Panc1 (cell line): ENCODE measurements at regions not wholly inside any gene's neighbourhood (a gene's known extent, or its start where the extent isn't known, plus 50 kb on each side); places are given as distances from the start of the nearest gene placed in this dataset.

Source experiments
- ATAC-seq: fragments of 200-7000 bp; cut with Tn5 transposase; 2 replicates; pipeline ENCODE4 v1.9.1; 2020; ENCODE audit warnings: mild to moderate bottlenecking, moderate library complexity
- BruUV-seq: library from RNA; stranded (reverse); fragments of 400-500 nt; replicated peaks from 2 replicates; lab custom pipeline; 2021; lab: Mats Ljungman, UMichigan
- CTCF ChIA-PET: fragments of 300-600 bp; sonication (Branson Sonifier 250); formaldehyde crosslinking; loops from one replicate; lab custom pipeline; 2022; ENCODE audit warnings: antibody characterized with exemption; lab: Charles Lee
- POLR2A ChIA-PET: fragments of 300-600 bp; sonication (Branson Sonifier 250); formaldehyde crosslinking; loops from one replicate; lab custom pipeline; 2022; ENCODE audit warnings: antibody characterized with exemption; lab: Charles Lee
- DNase-seq: peaks from one replicate; pipeline ENCODE4 v3.0.0-alpha.2; 2010; ENCODE audit warnings: low read depth, low spot score
- H3K27ac ChIP-seq: 2 replicates; pipeline ENCODE4 v1.5.1; 2011; ENCODE audit warnings: mild to moderate bottlenecking, low read length, inconsistent platforms
- H3K27me3 ChIP-seq: fragments of 200-500 bp; sonication (Bioruptor generic); 2 replicates; pipeline ENCODE4 v1.6.0; 2014; ENCODE audit warnings: low read length, inconsistent platforms; ENCODE audit not compliant: control insufficient read depth, insufficient read depth
- H3K36me3 ChIP-seq: fragments of 200-500 bp; sonication (Bioruptor generic); 2 replicates; pipeline ENCODE4 v1.5.1; 2014; ENCODE audit warnings: inconsistent platforms, mild to moderate bottlenecking, low read length, moderate library complexity; ENCODE audit not compliant: control insufficient read depth, insufficient read depth
- H3K4me1 ChIP-seq: 2 replicates; pipeline ENCODE4 v1.5.1; 2011; ENCODE audit warnings: inconsistent platforms, mild to moderate bottlenecking, low read length, moderate library complexity; ENCODE audit not compliant: control insufficient read depth, insufficient read depth
- H3K4me3 ChIP-seq, 2 experiments: 2 replicates each; pipeline ENCODE4 v1.5.1; 2011 to 2012; ENCODE audit warnings: low read depth in 2 of 2, low read length in 2 of 2, mild to moderate bottlenecking in 2 of 2, inconsistent platforms in 1 of 2, moderate library complexity in 1 of 2
- H3K9me3 ChIP-seq: fragments of 200-500 bp; sonication (Bioruptor generic); 2 replicates; pipeline ENCODE4 v1.5.1; 2014; ENCODE audit warnings: low read depth, mild to moderate bottlenecking, inconsistent platforms, low read length, moderate library complexity; ENCODE audit not compliant: control insufficient read depth, insufficient read depth
- POLR2AphosphoS5 ChIP-seq: IDR thresholded peaks from 2 replicates; pipeline ENCODE4 v1.6.1; 2012; ENCODE audit warnings: mild to moderate bottlenecking, low read depth, low read length, moderate library complexity
- SIN3A ChIP-seq: IDR thresholded peaks from 2 replicates; pipeline ENCODE4 v1.6.1; 2012; ENCODE audit warnings: low read depth, mild to moderate bottlenecking, low read length, moderate library complexity, borderline replicate concordance; ENCODE audit not compliant: insufficient read depth
- TCF7L2 ChIP-seq: IDR thresholded peaks from 2 replicates; pipeline ENCODE4 v1.6.1; 2011; ENCODE audit warnings: mild to moderate bottlenecking, low read depth, low read length, inconsistent platforms
- in situ Hi-C: cut with HindIII; loops from 2 replicates; pipeline ENCODE4 v1.10.0; 2016; ENCODE audit warnings: low sequenced_read_pairs, low pct_unique_long_range_greater_than_20kb
- intact Hi-C: fragments of 100-400 bp; cut with micrococcal nuclease; formaldehyde crosslinking; loops from one replicate; pipeline ENCODE4 v1.10.0; 2022; ENCODE audit not compliant: unreplicated experiment
- TF ChIP-seq, protein P1 (sequence below): fragments of 450-650 bp; IDR thresholded peaks from 2 replicates; pipeline ENCODE4 v1.5.1; 2017; ENCODE audit warnings: mild to moderate bottlenecking
- TF ChIP-seq, protein P2 (sequence below), 2 experiments: IDR thresholded peaks; 2 replicates each; pipeline ENCODE4 v1.6.1; 2011 to 2012; ENCODE audit warnings: low read depth in 2 of 2, control low read depth in 1 of 2, low read length in 1 of 2, mild to moderate bottlenecking in 1 of 2, moderate library complexity in 1 of 2; ENCODE audit not compliant: insufficient read depth in 1 of 2

DNA sequence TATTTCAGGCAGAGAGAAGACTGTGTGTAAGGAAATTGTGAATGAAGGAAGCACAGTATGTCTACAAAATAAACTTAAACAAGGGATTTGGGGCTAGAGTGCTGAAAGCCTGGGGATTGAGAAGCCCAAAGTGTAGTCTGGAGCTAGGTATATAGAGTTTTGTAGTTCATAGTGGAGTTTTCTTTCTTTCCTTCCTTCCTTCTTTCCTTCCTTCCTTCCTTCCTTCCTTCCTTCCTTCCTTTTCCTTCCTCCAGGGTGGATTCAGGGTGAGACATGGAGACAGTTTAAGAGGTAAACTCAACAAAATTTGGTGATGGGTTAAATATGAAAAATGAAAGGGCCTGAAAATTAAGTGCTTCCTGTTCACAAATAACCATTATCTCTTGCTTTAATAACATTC is 757.8 kb upstream of the CXADR start:
- Histone ChIP-seq H3K36me3 (no peaks in the 10 kb centered on the region), H3K27ac (no peak overlapping the region), H3K27me3 (no peaks in the 10 kb centered on the region), H3K4me3 (no peak overlapping the region), H3K9me3 (no peaks in the 10 kb centered on the region), H3K4me1 (no peaks in the 10 kb centered on the region)
- no TSS peak for BruUV-seq
- ATAC-seq, result no peak
- ChIA-PET CTCF (no interaction called here), POLR2A (no interaction called here)
- in situ Hi-C loops, result no loop called here
- intact Hi-C loops, result no loop called here
- no peak for DNase-seq
- TF ChIP-seq, protein P1, sequence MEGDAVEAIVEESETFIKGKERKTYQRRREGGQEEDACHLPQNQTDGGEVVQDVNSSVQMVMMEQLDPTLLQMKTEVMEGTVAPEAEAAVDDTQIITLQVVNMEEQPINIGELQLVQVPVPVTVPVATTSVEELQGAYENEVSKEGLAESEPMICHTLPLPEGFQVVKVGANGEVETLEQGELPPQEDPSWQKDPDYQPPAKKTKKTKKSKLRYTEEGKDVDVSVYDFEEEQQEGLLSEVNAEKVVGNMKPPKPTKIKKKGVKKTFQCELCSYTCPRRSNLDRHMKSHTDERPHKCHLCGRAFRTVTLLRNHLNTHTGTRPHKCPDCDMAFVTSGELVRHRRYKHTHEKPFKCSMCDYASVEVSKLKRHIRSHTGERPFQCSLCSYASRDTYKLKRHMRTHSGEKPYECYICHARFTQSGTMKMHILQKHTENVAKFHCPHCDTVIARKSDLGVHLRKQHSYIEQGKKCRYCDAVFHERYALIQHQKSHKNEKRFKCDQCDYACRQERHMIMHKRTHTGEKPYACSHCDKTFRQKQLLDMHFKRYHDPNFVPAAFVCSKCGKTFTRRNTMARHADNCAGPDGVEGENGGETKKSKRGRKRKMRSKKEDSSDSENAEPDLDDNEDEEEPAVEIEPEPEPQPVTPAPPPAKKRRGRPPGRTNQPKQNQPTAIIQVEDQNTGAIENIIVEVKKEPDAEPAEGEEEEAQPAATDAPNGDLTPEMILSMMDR, result no peak
- TF ChIP-seq SIN3A (no peak), POLR2AphosphoS5 (no peak), TCF7L2 (no peak)
- TF ChIP-seq, protein P2, sequence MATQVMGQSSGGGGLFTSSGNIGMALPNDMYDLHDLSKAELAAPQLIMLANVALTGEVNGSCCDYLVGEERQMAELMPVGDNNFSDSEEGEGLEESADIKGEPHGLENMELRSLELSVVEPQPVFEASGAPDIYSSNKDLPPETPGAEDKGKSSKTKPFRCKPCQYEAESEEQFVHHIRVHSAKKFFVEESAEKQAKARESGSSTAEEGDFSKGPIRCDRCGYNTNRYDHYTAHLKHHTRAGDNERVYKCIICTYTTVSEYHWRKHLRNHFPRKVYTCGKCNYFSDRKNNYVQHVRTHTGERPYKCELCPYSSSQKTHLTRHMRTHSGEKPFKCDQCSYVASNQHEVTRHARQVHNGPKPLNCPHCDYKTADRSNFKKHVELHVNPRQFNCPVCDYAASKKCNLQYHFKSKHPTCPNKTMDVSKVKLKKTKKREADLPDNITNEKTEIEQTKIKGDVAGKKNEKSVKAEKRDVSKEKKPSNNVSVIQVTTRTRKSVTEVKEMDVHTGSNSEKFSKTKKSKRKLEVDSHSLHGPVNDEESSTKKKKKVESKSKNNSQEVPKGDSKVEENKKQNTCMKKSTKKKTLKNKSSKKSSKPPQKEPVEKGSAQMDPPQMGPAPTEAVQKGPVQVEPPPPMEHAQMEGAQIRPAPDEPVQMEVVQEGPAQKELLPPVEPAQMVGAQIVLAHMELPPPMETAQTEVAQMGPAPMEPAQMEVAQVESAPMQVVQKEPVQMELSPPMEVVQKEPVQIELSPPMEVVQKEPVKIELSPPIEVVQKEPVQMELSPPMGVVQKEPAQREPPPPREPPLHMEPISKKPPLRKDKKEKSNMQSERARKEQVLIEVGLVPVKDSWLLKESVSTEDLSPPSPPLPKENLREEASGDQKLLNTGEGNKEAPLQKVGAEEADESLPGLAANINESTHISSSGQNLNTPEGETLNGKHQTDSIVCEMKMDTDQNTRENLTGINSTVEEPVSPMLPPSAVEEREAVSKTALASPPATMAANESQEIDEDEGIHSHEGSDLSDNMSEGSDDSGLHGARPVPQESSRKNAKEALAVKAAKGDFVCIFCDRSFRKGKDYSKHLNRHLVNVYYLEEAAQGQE (IDR thresholded peaks at IDR 0.05; ENCODE audit: insufficient read depth in 1 of 2, low read depth in 2 of 2, low read length in 1 of 2), result no peak

DNA sequence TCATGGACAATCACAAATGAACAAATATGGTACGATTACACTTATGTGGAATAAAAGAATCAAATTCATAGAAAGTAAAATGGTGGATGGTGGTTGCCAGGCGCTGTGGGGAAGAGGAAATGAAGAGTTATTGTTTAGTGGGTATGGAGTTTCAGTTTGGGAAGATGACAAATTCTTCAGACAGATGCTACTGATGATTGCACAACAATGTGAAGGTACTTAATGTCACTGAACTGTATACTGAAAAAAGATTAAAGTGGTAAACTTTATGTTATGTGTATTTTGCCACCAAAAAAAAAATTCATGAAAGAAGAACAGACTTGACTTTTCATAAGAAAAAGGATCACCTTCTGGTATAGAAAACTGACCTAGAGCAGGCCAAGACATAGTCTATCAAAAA is 745.6 kb upstream of the CXADR start:
- POLR2A ChIA-PET, result no interaction called here
- Histone ChIP-seq H3K27ac (no peak overlapping the region), H3K27me3 (no peaks in the 10 kb centered on the region), H3K9me3 (no peaks in the 10 kb centered on the region), H3K4me3 (no peak overlapping the region), H3K4me1 (no peaks in the 10 kb centered on the region), H3K36me3 (no peaks in the 10 kb centered on the region)
- intact Hi-C loops, result no loop called here
- no TSS peak for BruUV-seq
- CTCF ChIA-PET, result no interaction called here
- ATAC-seq (no peak), DNase-seq (no peak)
- no peak for TF ChIP-seq SIN3A
- in situ Hi-C loops, result no loop called here

DNA sequence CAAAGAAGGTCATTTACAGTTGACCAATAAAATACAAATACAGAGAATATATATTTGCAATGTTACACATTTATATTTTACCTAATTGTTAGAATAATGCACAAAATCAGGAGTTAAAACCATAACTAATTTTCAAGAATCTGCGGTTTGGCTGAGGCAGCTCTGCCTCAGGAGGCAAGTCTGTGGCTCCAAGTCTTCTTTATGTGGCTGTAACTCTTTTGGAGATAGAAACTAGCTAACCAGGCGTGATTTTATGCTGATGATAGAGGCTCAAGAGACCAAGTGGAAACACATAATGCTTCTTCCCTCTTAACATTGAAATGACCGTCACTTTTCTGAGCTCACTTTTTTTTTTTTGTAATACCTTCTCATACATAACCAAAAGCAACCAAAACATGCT is 744.7 kb upstream of the CXADR start:
- intact Hi-C loops, result no loop called here
- Histone ChIP-seq H3K4me3 (no peak overlapping the region), H3K27me3 (no peaks in the 10 kb centered on the region), H3K4me1 (no peaks in the 10 kb centered on the region), H3K36me3 (no peaks in the 10 kb centered on the region), H3K9me3 (no peaks in the 10 kb centered on the region), H3K27ac (no peak overlapping the region)
- no peak for TF ChIP-seq SIN3A
- TF ChIP-seq, protein P1, result no peak
- no peak for TF ChIP-seq POLR2AphosphoS5
- TF ChIP-seq, protein P2 (IDR thresholded peaks at IDR 0.05; ENCODE audit: insufficient read depth in 1 of 2, low read depth in 2 of 2, low read length in 1 of 2), result no peak
- no peak for TF ChIP-seq TCF7L2
- in situ Hi-C loops, result no loop called here
- ATAC-seq (no peak), DNase-seq (no peak)
- POLR2A ChIA-PET, result no interaction called here
- CTCF ChIA-PET, result no interaction called here
- no TSS peak for BruUV-seq
